Cardiac muscle cell (in vitro differentiated cells and primary cell): ENCODE measurements at regions not wholly inside any gene's neighbourhood (a gene's known extent, or its start where the extent isn't known, plus 50 kb on each side); places are given as distances from the start of the nearest gene placed in this dataset.
A peak's percentile ranks its signal among the peaks of the same experiment; 100 is the strongest.

Experiments used
- DNase-seq, 2 donors: peaks; one replicate each; pipeline versions ENCODE4 v3.0.0 to v3.0.0-alpha.2; 2010 to 2017; ENCODE audit warnings: low read depth in 1 of 2, low spot score in 1 of 2
- H3K27ac ChIP-seq: fragments of 200-600 bp; sonication (generic); 2 replicates; pipeline ENCODE4 v1.5.1; 2016
- H3K27me3 ChIP-seq: fragments of 200-600 bp; sonication (generic); 2 replicates; pipeline ENCODE4 v1.6.0; 2016; ENCODE audit warnings: control low read depth
- H3K36me3 ChIP-seq: fragments of 200-600 bp; sonication (generic); 2 replicates; pipeline ENCODE4 v1.5.1; 2016; ENCODE audit warnings: control low read depth
- H3K4me1 ChIP-seq: fragments of 200-600 bp; sonication (generic); 2 replicates; pipeline ENCODE4 v1.8.1; 2017; ENCODE audit warnings: low read depth, mild to moderate bottlenecking, mixed run types
- H3K4me3 ChIP-seq: fragments of 200-600 bp; sonication (generic); 2 replicates; pipeline ENCODE4 v1.5.1; 2016; ENCODE audit warnings: mild to moderate bottlenecking
- H3K9me3 ChIP-seq: fragments of 200-600 bp; sonication (generic); 2 replicates; pipeline ENCODE4 v1.5.1; 2017; ENCODE audit warnings: low read depth, mild to moderate bottlenecking, control low read depth
- TF ChIP-seq, protein P1 (sequence below): IDR thresholded peaks from 2 replicates; pipeline ENCODE4 v1.5.1; 2012; ENCODE audit warnings: low read depth, mild to moderate bottlenecking, low read length

DNA sequence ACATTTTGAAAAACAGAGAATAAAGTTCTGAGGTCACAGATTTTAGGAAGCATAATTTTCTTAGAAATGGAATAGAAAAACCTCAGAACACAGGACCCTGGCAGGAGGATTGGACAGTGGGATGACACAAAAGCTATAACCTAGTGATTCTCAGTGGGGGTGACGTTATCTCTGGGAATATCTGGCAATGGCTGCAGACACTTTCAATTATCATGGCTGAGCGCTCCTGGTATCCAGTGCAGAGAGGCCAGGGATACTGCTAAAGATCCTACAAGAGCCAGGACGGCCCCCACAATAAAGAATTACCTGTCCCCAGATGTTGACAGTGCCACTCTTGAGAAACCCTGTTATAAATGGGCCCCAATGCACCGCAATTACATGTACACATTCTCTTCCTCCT is 117.2 kb upstream of the SPRED2 start:
- DNase-seq, result no peak
- Histone ChIP-seq H3K27ac (no peak overlapping the region), H3K9me3 (no peaks in the 10 kb centered on the region), H3K36me3 (no peaks in the 10 kb centered on the region), H3K4me3 (no peak overlapping the region), H3K27me3 (peaks cover 7% of the 10 kb centered on the region), H3K4me1 (no peaks in the 10 kb centered on the region)
- TF ChIP-seq, protein P1, sequence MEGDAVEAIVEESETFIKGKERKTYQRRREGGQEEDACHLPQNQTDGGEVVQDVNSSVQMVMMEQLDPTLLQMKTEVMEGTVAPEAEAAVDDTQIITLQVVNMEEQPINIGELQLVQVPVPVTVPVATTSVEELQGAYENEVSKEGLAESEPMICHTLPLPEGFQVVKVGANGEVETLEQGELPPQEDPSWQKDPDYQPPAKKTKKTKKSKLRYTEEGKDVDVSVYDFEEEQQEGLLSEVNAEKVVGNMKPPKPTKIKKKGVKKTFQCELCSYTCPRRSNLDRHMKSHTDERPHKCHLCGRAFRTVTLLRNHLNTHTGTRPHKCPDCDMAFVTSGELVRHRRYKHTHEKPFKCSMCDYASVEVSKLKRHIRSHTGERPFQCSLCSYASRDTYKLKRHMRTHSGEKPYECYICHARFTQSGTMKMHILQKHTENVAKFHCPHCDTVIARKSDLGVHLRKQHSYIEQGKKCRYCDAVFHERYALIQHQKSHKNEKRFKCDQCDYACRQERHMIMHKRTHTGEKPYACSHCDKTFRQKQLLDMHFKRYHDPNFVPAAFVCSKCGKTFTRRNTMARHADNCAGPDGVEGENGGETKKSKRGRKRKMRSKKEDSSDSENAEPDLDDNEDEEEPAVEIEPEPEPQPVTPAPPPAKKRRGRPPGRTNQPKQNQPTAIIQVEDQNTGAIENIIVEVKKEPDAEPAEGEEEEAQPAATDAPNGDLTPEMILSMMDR, result no peak

DNA sequence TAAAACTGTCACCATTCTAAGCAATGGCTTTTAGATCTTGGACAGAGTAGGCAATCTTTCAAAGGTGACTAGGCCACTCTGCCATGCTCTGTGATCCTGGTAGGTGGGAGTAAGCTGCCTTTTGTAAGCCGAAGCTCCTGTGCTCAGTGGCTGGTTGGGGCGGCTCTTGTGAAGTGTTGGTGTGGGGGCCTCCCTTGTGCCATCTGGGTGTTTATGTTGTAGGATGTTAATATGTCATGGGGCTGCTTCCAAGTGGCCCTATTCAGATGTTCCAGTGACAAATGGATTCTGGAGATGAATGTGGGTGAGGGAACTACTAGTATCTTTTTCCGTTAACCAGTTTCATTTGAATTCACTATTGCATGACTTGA is 116.8 kb upstream of the SPRED2 start:
- Histone ChIP-seq H3K36me3 (no peaks in the 10 kb centered on the region), H3K27ac (no peak overlapping the region), H3K27me3 (peaks cover 6% of the 10 kb centered on the region), H3K4me1 (no peaks in the 10 kb centered on the region), H3K9me3 (no peaks in the 10 kb centered on the region), H3K4me3 (no peak overlapping the region)
- DNase-seq, result no peak
- TF ChIP-seq, protein P1, result no peak

DNA sequence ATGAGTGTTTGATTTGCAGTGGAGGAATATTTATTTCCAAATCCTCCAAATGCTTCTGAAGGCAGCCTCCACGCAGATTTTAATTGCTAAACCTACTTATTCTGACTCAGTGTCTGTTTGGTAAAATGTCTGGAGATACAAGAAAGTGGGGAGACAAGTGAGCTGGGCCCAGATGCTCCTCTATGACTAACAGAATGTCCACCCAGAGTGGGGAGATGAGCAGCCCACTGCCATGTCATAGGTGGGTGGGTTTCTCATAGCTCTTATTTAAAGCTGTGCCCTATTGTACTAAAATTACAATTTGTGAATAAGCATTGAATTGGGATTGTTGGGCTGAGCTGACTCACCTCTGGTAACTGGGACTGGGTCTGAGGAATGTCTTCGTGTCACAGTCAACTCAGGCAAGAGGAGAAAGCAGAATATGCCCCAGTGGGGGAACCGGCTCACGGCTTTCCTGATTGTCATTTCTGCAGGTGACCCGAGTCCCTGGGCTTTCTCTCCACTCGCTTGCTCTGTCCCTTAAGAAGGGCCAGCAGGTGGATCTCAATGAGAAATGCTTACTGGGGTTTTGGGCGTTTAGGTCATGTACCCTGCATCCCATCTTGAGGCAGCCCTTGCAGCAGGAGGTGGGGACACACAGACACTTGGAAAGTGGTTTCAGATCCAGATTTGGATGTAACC is 116.3 kb upstream of the SPRED2 start:
- no peaks in the 10 kb centered on the region for H3K4me1 ChIP-seq
- H3K36me3 ChIP-seq, result no peaks in the 10 kb centered on the region
- peaks cover 6% of the 10 kb centered on the region for H3K27me3 ChIP-seq
- no peak for DNase-seq
- H3K9me3 ChIP-seq, result no peaks in the 10 kb centered on the region
- no peak overlapping the region for H3K4me3 ChIP-seq
- TF ChIP-seq, protein P1, result no peak
- H3K27ac ChIP-seq, result no peak overlapping the region

DNA sequence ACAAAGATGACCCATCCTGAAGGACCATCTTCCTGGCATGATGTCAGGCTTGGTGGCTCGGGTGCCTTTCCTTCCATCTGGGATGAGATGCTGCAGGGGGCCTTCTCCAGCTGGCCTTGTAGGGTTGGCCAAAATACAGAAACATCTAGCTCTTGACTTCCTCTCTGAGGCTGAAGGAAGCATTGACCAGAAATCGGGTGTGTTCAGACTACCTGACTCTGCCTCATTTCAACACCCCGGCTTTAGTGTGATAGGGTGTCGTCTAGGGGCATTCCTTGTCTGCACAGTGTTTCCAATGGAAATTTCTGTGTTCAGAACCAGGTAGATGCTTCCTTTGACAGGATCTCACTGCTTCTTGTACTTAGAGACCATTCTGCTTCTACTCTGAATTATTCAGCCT is 115.7 kb upstream of the SPRED2 start:
- no peak for DNase-seq
- Histone ChIP-seq H3K27ac (no peak overlapping the region), H3K9me3 (no peaks in the 10 kb centered on the region), H3K4me3 (no peak overlapping the region), H3K27me3 (peaks cover 6% of the 10 kb centered on the region), H3K36me3 (no peaks in the 10 kb centered on the region), H3K4me1 (no peaks in the 10 kb centered on the region)
- TF ChIP-seq, protein P1, result no peak

DNA sequence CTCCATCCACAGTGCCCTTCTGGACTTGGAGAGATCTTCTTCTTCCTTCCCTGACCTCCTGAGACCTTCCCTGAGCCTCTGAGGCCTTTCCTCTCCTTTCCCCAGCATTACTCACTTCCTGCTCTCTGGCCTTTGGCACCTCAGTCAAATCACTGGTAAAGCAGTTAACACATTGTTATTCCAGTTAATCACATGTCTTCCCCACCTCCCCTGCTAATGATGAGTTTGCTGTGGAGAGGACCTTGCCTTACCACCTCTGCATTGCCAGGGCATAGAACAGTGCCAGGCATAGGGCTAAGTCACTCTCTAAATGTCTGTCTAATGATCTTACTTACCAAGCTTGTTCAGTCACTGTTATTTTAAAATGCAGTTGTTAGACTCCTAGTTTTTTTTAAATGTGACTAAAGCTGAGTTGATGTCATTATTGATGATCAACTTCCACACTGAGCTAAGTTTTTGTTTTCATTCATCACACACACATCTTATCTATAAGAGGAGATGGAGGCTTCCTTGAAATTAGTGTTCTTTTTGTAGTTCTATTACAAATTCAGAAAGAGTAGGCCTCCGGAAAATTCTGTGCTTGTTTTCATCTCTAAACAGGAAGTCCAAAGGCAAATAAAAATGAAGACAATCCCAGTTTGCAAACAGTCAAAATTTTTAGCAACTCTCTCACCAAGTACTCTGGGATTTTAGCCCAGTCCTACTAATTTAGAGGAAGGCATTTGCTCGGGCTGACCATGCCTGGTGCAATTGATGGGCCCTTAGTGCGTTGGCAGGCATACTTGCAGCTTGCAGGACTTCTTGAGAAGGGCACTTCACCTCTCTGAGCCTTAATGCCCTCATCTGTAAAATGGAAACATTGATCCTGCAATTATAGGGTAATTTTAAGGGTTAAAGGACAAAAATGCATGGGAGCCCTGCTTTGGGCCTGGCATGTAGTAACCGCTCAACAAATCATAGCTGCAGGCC is 113.7 kb upstream of the SPRED2 start:
- peaks cover 6% of the 10 kb centered on the region for H3K27me3 ChIP-seq
- no peak overlapping the region for H3K27ac ChIP-seq
- no peaks in the 10 kb centered on the region for H3K36me3 ChIP-seq
- DNase-seq, result peak in 1 of 2 donors; percentile 36
- H3K4me1 ChIP-seq, result no peaks in the 10 kb centered on the region
- no peaks in the 10 kb centered on the region for H3K9me3 ChIP-seq
- TF ChIP-seq, protein P1, result no peak
- no peak overlapping the region for H3K4me3 ChIP-seq
